Sigmoid colon (tissue), 3 donors: ENCODE measurements at regions not wholly inside any gene's neighbourhood (a gene's known extent, or its start where the extent isn't known, plus 50 kb on each side); places are given as distances from the start of the nearest gene placed in this dataset.
"Not testable (repeated sequence)": the region's sequence is repeated elsewhere in the genome, so short reads cannot be mapped to it uniquely, and the experiment has no call there.

Experiments used
- POLR2A ChIP-seq, 2 donors: fragments of 450-650 bp; IDR thresholded peaks; one replicate each; pipeline ENCODE4 v1.6.1; 2016; ENCODE audit warnings: antibody characterized with exemption in 2 of 2, mild to moderate bottlenecking in 2 of 2, moderate library complexity in 2 of 2
- TF ChIP-seq, protein P1 (sequence below), 4 experiments: fragments of 450-650 bp in 3 of 4; fragments of 200-600 bp in 1 of 4; IDR thresholded peaks; one replicate each; pipeline ENCODE4 v1.5.1; 2016 to 2019; ENCODE audit warnings: antibody characterized with exemption in 4 of 4, mild to moderate bottlenecking in 3 of 4, moderate library complexity in 2 of 4

DNA sequence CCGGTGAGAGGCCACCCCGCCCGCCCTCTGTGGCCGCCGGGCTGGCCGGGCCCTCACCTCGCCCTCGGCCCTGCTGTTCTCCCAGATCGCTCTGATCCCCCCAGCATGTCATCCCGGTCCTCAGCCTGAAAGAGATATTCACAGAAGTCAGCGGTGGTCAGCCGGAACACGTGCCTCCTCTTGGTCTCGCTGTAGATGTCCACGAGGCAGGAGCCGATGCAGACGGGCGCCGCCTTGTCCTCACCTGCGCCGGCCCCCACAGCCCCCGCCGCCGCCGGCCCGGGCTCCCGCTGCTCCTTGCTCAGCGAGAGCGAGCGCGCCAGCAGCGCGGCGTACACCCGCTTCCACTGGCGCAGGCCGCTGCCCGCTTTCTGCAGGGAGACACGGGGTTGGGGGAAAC, 468.6 kb downstream of the TP53TG3F start:
- TF ChIP-seq, protein P1, sequence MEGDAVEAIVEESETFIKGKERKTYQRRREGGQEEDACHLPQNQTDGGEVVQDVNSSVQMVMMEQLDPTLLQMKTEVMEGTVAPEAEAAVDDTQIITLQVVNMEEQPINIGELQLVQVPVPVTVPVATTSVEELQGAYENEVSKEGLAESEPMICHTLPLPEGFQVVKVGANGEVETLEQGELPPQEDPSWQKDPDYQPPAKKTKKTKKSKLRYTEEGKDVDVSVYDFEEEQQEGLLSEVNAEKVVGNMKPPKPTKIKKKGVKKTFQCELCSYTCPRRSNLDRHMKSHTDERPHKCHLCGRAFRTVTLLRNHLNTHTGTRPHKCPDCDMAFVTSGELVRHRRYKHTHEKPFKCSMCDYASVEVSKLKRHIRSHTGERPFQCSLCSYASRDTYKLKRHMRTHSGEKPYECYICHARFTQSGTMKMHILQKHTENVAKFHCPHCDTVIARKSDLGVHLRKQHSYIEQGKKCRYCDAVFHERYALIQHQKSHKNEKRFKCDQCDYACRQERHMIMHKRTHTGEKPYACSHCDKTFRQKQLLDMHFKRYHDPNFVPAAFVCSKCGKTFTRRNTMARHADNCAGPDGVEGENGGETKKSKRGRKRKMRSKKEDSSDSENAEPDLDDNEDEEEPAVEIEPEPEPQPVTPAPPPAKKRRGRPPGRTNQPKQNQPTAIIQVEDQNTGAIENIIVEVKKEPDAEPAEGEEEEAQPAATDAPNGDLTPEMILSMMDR (IDR thresholded peaks at IDR 0.05) = not testable (repeated sequence)
- TF ChIP-seq POLR2A (IDR thresholded peaks at IDR 0.05) = not testable (repeated sequence)
